Left colon (tissue), 2 donors: ENCODE measurements at regions not wholly inside any gene's neighbourhood (a gene's known extent, or its start where the extent isn't known, plus 50 kb on each side); places are given as distances from the start of the nearest gene placed in this dataset.

Experiments
- ATAC-seq: fragments of 200-7000 bp; cut with Tn5 transposase; one replicate; pipeline ENCODE4 v1.9.1; 2020; ENCODE audit warnings: mild to moderate bottlenecking, moderate library complexity
- DNase-seq, 2 donors: peaks; one replicate each; pipeline ENCODE4 v3.0.0-alpha.2; 2020
- intact Hi-C, 2 donors: fragments of 100-400 bp; cut with DNase I in 1 of 2; cut with micrococcal nuclease in 1 of 2; formaldehyde crosslinking; loops; one replicate each; pipeline versions ENCODE4 v1.11.2 to v1.14.0; 2022; cut with DNase I, micrococcal nuclease
- donor health status: DM: no; HTN: no; CAD: no.
- donor health status: DM: yes; HTN: yes; CAD: no.

DNA sequence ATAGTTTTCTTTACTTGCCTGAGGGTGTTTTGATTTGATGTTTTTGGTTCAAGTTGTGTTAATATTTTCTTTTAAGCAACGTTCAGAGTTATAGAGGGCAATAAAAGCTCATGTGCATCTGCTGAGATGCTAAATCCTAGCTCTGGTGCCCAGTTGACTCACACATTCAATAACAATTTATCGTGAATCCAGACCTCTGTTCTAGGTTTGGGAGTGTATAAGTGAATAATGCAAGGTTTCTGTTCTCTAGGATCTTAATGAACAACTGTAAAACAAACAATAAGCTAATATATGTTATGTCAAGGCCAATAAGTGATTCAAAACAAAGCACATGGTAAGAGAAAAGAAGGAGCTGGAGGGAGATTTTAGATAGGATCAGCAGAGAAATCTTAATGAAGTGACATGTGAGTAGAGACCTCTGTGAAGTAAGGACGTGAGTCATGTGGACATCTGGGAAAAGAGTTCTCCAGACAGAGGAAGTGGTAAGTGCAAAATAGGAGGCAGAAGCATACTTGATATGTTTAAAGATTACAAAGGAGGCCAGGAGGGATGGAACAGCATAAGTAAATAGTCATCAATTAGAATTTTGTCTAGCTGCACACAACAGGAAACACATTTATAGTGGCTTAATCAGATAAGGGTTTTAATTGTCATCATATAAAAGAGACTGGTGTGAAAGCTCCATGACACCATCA, 278.5 kb upstream of the HTR2A start:
- DNase-seq (no peak), ATAC-seq (no peak)
- intact Hi-C loops = no loop called here

GRCh38 chr13:47170971-47171370, 274.1 kb upstream of the HTR2A start:
- DNase-seq (no peak), ATAC-seq (no peak)
- intact Hi-C loops = no loop called here

DNA sequence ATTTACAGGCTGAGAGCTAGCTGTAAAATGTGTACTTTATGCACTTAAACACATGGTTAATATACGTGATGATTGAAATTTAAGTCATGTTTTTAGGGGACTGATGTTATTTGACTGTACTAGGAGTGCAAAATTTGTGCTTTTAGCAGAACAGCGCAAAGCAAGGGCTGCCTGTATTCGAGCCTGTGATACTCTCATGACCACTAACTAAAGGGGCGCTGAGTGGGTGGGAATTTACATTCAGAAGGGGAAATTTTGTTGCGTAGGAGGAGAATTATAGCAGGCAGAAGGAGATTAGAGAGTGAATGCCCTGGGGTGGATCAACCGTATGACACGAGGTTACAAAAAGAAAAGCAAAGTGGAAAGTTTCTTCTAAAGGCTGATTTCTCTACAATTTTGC, 271.8 kb upstream of the HTR2A start:
- intact Hi-C loops = no loop called here
- ATAC-seq (no peak), DNase-seq (no peak)

GRCh38 chr13:47168066-47168465, 271.2 kb upstream of the HTR2A start:
- intact Hi-C loops = no loop called here
- DNase-seq (no peak), ATAC-seq (no peak)

DNA sequence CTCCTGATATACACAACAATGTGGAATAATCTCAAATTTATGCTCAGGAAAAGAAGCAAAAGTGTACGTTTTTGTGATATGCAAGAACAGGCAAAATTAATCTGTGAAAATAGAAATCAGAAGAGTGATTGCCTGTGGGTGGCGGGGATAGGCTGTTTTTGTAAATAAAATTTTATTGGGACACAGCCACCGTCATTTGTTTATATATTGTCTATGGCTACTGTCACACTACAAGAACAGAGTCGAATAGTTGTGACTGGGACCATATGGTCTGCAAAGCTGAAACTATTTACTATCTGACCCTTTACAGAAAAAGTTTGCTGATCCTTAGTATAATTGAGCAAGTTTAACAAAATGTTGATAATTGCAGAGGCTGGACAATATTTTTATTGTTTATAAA, 269.5 kb upstream of the HTR2A start:
- DNase-seq (no peak), ATAC-seq (no peak)
- intact Hi-C loops = no loop called here

DNA sequence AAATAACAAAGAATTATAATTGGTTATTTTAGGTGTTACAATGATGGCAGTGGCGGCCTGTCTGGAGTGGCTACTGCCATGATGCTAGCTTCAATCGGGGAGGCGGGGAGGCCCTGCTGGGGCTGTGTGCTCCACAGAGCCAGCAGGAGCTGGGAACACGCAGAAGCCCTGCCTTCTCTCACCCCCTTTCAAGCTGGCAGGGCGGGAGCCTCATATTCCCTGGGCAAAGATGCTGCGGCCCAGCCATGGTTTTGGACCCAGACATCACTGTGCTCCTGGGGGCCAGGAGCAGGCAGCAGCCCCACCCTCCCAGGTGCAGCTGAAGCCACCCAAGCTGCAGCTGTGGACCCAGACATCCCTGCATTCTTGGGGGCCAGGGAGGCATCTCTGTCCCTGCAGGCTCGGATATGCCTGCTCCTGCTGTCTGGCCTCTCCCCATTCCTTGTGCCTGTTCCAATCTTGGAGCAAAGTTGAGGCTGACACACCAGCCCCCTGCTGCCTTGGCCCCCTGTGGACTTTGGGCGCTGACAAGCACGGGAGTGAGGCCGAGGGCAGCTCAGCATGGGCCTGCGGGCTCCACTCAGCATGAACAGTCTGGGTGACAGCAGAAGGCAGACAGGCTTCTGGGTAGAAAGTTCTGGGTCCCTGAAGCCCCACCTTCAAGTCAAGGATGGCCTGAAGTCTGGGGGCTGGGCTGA, 263.1 kb upstream of the HTR2A start:
- no peak for DNase-seq
- ATAC-seq = no peak
- intact Hi-C loops = no loop called here

DNA sequence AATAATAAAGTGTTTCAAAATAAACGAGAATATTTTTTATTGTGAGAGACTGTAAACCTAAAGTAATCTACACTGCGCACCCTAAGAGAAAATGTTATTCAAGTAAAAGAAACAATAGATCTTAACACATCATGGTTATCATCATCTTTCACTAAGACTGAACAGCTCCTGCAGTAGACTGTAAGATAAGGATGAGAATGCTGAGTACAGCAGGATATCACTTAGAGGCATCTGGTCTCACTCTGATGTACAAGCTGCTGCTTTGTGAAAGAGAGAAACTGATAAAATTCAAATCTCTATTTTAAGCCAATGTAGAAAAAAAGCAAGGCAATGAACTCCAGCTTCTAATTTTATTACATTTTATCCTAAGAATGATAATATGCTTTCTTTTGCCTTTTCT, 261.7 kb upstream of the HTR2A start:
- DNase-seq (no peak), ATAC-seq (no peak)
- intact Hi-C loops = no loop called here

GRCh38 chr13:47148543-47148942, 251.7 kb upstream of the HTR2A start:
- intact Hi-C loops = no loop called here
- DNase-seq = no peak
- no peak for ATAC-seq

DNA sequence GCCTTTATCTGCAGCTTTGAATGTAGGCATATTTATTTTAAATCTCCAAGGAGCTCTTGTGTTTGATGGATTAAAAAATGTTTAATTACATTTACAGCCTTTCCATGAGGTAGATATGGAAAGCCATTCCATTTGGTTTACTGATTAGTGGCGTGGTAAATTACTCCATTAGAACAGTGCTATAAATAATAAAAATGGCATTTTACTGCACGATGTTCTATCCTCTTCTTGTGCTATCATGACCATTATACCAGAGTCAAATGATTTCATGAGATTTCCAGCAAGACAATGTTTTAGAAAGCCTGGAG, 250.9 kb upstream of the HTR2A start:
- ATAC-seq = no peak
- intact Hi-C loops = no loop called here

DNA sequence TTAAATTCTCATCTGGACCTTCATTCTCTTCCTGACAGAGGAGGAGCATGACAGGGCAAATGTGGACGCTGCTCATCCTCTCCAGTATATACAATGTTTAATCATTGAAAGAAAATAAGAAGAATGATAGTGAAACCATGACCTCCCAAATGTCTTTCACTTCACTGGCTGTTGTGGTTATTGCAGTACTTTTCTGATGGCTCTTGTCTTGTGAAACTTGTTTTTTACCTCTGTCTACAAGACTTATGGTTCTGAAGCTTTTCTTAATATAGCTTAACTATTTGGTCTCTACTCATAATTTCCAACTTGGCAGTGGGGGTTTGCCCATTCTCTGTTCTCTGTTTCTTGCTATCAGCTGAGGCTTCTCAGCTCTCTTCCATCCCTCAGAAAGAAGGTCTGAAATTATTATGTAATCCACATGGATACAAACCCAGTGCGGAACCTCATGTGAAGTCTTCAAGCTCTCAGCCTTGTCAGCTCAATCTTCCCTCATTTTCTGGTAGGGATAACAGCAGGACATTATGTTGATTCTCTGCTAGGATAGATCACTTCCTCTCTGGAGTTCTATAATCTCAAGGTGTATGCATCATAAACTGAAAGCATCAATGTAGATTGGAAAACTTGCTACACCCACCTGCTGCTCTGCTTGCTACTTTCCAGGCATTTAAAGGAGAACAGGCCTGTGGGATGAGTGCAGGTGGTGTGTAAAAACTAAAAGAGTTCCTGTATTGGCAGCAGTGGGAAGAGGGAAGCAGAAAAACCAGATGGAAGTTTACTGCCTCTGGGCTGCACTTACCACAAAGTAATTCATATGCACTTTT, 250.3 kb upstream of the HTR2A start:
- DNase-seq = no peak
- intact Hi-C loops = no loop called here
- ATAC-seq = no peak

More for the DNA sequence above, 250.9 kb upstream of the HTR2A start:
- DNase-seq = no peak

DNA sequence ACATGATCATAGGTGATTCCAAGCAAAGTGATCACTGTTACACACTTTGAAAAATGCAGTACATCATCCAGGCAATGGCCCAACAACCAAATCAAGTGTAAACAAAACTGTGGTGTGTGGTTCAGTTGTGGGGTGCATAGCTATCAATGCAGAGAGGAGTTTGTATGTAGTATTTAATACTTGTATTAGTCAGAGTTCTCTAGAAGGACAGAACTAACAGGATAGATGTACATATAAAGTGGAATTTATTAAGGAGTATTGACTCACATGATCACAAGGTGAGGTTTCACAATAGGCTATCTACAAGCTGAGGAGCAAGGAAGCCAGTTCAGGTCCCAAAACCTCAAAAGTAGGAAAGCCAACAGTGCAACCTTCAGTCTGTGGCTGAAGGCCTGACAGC, 249.3 kb upstream of the HTR2A start:
- intact Hi-C loops = no loop called here
- DNase-seq (no peak), ATAC-seq (no peak)

DNA sequence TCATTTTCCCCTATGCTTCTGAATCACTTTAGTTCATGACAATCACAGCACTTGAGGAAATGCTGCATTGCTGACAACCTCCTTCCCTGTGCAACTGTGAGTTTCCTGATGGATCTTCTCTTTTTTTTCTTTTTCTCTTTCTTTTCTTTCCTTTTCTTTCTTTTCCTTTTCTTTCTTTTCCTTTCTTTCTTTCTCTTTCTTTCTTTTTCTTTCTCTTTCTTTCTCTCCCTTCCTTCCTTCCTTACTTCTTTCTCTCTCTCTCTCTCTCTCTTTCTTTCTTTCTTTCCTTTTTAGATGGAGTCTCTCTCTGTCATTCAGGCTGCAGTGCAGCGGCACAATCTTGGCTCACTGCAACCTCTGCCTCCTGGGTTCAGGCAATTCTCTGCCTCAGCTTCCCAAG, 247.9 kb upstream of the HTR2A start:
- DNase-seq (no peak), ATAC-seq (no peak)
- intact Hi-C loops = no loop called here

DNA sequence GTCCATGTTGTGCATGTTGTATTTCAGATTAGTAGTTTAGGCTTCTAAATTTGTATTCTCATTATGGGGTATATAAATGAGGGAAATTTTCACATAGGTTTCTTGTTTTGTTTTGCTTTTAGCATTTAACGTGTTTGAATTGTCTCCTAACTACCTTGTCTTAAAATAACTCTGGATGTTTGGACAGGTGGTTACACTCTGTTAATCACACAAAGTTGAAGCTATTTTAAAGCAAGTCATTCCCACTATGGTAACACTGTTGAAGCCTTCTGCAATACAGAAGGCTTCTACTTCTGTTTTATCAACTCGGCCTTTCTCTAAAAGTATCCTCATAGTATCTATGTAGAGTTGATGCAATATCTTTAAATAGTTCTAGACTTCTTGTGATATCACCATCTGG, 245.3 kb upstream of the HTR2A start:
- intact Hi-C loops = no loop called here
- no peak for DNase-seq
- ATAC-seq = no peak

DNA sequence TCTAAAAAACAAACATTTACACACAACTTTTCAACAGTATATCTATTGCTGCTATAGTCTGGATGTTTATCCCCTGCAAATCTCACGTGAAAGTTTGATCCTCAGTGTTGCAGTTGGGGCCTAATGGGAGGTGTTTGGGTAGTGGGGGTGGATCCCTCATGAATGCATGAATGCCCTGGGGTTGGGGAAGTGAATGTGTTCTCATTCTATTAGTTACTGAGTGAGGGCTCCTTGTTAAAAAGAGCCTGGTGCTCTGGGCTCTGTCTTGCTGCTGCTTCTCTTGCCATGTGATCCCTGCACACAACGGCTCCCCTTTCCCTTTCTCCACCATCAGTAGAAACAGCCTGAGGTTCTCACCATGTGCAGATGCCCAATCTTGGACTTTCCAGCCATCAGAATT, 242.7 kb upstream of the HTR2A start:
- DNase-seq (no peak), ATAC-seq (no peak)
- intact Hi-C loops = no loop called here

DNA sequence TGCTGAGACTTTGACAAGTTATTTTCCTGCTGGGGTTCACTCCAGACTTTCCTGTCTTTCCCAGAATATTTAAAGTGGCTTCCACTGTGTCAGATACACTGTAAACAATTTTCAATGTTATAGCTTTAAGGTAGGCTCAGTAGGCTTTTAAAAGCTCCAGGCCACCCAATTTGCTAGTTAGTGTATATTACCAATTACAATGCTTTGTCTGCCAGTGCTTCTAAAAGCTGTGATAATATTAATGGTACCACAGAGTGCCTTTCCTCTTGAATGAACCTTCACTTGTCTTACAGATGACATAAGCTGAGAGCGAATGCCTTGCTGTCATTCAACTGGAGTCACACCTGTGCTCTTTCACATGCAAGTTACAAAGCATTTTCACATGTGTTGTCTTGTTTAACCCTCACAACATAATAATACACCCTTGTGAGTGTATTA, 239.7 kb upstream of the HTR2A start:
- no peak for DNase-seq
- intact Hi-C loops = no loop called here
- ATAC-seq = no peak

- no peak for ATAC-seq
- no peak for DNase-seq
- intact Hi-C loops = no loop called here
These were observed 239.1 kb upstream of the HTR2A start for GRCh38 chr13:47135800-47136503.

GRCh38 chr13:47134939-47135489, 238.2 kb upstream of the HTR2A start:
- no peak for DNase-seq
- ATAC-seq = no peak
- intact Hi-C loops = no loop called here

DNA sequence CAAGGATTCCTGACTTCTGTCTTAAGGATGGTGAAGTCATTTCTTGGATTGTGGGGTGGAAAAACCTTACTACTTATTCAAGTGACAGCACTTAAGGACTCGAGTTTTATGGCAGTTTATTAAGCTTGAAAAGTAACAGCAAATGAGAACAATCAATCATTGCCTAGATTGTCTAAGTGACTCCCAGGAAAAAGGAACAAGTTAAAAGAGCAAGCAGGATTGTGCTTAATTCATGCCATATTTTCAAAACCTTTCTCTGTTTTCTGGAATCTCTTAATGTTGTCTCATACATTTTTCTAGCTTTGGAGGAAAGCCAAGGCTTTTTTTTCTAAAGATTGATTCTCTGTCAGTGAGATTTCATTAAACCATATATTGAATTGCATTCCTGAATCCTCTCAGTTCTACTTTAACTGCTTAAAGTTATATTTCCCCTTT, 236.2 kb upstream of the HTR2A start:
- no peak for ATAC-seq
- intact Hi-C loops = no loop called here
- DNase-seq = no peak

GRCh38 chr13:47129461-47129860, 232.6 kb upstream of the HTR2A start:
- intact Hi-C loops = no loop called here
- no peak for ATAC-seq
- no peak for DNase-seq
